Right lobe of liver (tissue), 6 donors: ENCODE measurements at regions not wholly inside any gene's neighbourhood (a gene's known extent, or its start where the extent isn't known, plus 50 kb on each side); places are given as distances from the start of the nearest gene placed in this dataset.

ENCODE experiments used
- ATAC-seq, 4 donors: fragments of 200-7000 bp; cut with Tn5 transposase; one replicate each; pipeline ENCODE4 v1.9.1; 2020; ENCODE audit warnings: mild to moderate bottlenecking in 4 of 4, moderate library complexity in 4 of 4
- DNase-seq, 3 donors: peaks; one replicate each; pipeline ENCODE4 v3.0.0-alpha.2; 2020
- H3K27ac ChIP-seq, 3 donors: fragments of 200-600 bp; one replicate each; pipeline ENCODE4 v1.8.0; 2022
- H3K27me3 ChIP-seq, 2 donors: fragments of 200-600 bp; one replicate each; pipeline ENCODE4 v1.8.0; 2022
- H3K36me3 ChIP-seq, 4 donors: fragments of 200-600 bp; sonication (generic) in 1 of 4; one replicate each; pipeline versions ENCODE4 v1.5.1 to v1.8.0; 2017 to 2022; ENCODE audit warnings: control low read depth in 1 of 4
- H3K4me1 ChIP-seq, 4 donors: fragments of 200-600 bp; sonication (generic) in 1 of 4; one replicate each; pipeline versions ENCODE4 v1.5.1 to v1.8.0; 2017 to 2022; ENCODE audit warnings: control low read depth in 1 of 4
- H3K4me3 ChIP-seq, 3 donors: fragments of 200-600 bp; one replicate each; pipeline ENCODE4 v1.8.0; 2022
- H3K9me3 ChIP-seq, 4 donors: fragments of 200-600 bp; sonication (generic) in 1 of 4; one replicate each; pipeline versions ENCODE4 v1.5.1 to v1.8.0; 2017 to 2022; ENCODE audit warnings: control low read depth in 1 of 4
- CTCF ChIP-seq, 4 donors: fragments of 200-600 bp in 3 of 4; fragments of 450-650 bp in 1 of 4; IDR thresholded peaks; one replicate each; pipeline versions ENCODE4 v1.5.1 to v1.8.0; 2016 to 2022; ENCODE audit warnings: antibody characterized with exemption in 4 of 4, mild to moderate bottlenecking in 2 of 4
- POLR2A ChIP-seq: fragments of 450-650 bp; IDR thresholded peaks from one replicate; pipeline ENCODE4 v1.6.1; 2017; ENCODE audit warnings: antibody characterized with exemption, mild to moderate bottlenecking
- WGBS: methylation state at CpG from one replicate; pipeline ENCODE4 v1.1.6; 2018; ENCODE audit warnings: low coverage, low lambda C conversion rate; ENCODE audit not compliant: insufficient coverage; ENCODE audit errors: missing lambda C conversion rate; 5-methylcytosine and 5-hydroxymethylcytosine counted together
- intact Hi-C, 2 donors: fragments of 100-400 bp; cut with DNase I; formaldehyde crosslinking; loops; one replicate each; pipeline versions ENCODE4 v1.11.2 to v1.14.1; 2022
- donor health status: DM: no; HTN: yes; CAD: no.
- donor health status: DM: no; HTN: no; CAD: no.
- donor health status: DM: no; HTN: no; CAD: no.
- donor health status: DM: no; HTN: yes; CAD: no.
- donor health status: DM: no; HTN: yes; CAD: no.

DNA sequence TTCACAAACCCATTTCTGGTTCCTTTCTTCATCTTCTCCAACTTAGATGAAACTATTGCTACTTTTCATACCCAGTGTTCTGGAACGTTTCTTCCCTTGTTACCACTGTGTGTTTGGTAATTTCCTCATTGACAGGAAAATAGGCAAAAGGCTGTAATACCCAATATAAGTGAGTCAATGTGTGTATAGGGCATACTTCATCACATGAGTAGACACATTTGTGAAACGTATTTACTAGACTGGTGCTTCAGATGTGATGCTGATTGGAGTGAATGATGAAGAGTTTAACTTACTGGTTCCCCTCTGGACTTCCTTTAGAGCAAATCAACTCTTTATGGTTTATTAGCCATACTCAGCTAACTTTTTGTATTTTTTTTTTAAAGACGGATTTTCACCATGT is 195.1 kb upstream of the ATP6AP2 start:
- H3K4me3 ChIP-seq = no peak overlapping the region
- intact Hi-C loops = no loop called here
- no peak overlapping the region for H3K27ac ChIP-seq
- TF ChIP-seq POLR2A = no peak
- no peak for TF ChIP-seq CTCF (IDR thresholded peaks at IDR 0.05)
- ATAC-seq (no peak), DNase-seq (no peak)
- H3K4me1 ChIP-seq = no peaks in the 10 kb centered on the region
- no peaks in the 10 kb centered on the region for H3K27me3 ChIP-seq
- WGBS = 41% methylated on average over 3 of the region's 3 CpGs
- no peaks in the 10 kb centered on the region for H3K9me3 ChIP-seq
- no peaks in the 10 kb centered on the region for H3K36me3 ChIP-seq

DNA sequence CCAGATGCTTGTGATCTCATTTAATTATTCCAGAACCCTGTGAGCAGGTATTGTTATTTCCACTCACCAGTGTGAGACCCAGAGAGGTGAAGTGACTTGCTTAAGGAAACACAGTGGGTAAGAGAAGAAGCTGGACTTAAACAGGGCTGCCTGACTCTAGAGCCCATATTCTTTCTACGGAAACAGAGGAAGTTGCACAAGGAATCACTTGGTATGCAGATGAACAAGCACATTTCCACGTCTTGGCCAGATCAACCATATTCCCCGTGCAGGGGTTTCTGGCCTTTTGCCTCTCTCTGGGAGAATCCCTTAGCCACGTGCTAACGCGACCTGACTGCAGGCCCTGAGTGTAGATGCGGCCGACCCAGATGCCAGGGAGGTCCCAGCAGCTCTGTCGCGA is 195.5 kb upstream of the ATP6AP2 start:
- Histone ChIP-seq H3K27ac (no peak overlapping the region), H3K4me1 (no peaks in the 10 kb centered on the region), H3K36me3 (no peaks in the 10 kb centered on the region), H3K9me3 (no peaks in the 10 kb centered on the region), H3K4me3 (no peak overlapping the region), H3K27me3 (no peaks in the 10 kb centered on the region)
- ATAC-seq = no peak
- intact Hi-C loops = no loop called here
- DNase-seq = no peak
- no peak for TF ChIP-seq POLR2A
- no peak for TF ChIP-seq CTCF (IDR thresholded peaks at IDR 0.05)
- 50% methylated on average over 2 of the region's 10 CpGs for WGBS

- no peaks in the 10 kb centered on the region for H3K9me3 ChIP-seq
- no peak overlapping the region for H3K27ac ChIP-seq
- no peaks in the 10 kb centered on the region for H3K27me3 ChIP-seq
- H3K4me3 ChIP-seq = no peak overlapping the region
- no peak for DNase-seq
- no peak for ATAC-seq
- TF ChIP-seq POLR2A (no peak), CTCF (IDR thresholded peaks at IDR 0.05) (no peak)
- 52% methylated on average over 2 of the region's 4 CpGs for WGBS
- intact Hi-C loops = no loop called here
- H3K4me1 ChIP-seq = no peaks in the 10 kb centered on the region
- H3K36me3 ChIP-seq = no peaks in the 10 kb centered on the region
Observed at GRCh38 chrX:40383969-40384368, 196.8 kb upstream of the ATP6AP2 start.

DNA sequence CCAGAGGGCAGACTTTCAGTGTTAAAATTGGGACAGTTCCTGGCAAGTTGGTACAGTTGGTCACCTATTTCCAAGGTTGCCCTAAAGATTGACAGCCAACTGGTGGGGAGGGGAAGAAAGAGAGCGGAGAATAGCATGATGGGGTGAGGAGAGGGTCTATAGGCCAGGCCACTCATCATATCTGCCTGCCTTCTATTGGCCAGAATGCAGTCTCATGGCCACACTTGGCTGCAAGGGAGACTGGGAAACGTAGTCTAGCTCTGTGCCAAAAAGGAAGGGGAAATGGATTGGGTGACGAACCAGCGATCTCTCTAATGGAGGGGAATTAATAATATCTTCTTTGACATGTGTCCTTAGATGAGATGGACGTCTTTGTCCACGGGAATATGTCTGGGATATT is 197.4 kb upstream of the ATP6AP2 start:
- Histone ChIP-seq H3K36me3 (no peaks in the 10 kb centered on the region), H3K27me3 (no peaks in the 10 kb centered on the region), H3K4me1 (no peaks in the 10 kb centered on the region), H3K27ac (no peak overlapping the region), H3K9me3 (no peaks in the 10 kb centered on the region), H3K4me3 (no peak overlapping the region)
- intact Hi-C loops = no loop called here
- DNase-seq = no peak
- TF ChIP-seq POLR2A = no peak
- TF ChIP-seq CTCF (IDR thresholded peaks at IDR 0.05) = no peak
- ATAC-seq = no peak
- WGBS = 31% methylated on average over 5 of the region's 6 CpGs
